ENCODE measurements at regions not wholly inside any gene's neighbourhood (a gene's known extent, or its start where the extent isn't known, plus 50 kb on each side); places are given as distances from the start of the nearest gene placed in this dataset.
"Not testable (repeated sequence)": the region's sequence is repeated elsewhere in the genome, so short reads cannot be mapped to it uniquely, and the experiment has no call there.

DNA sequence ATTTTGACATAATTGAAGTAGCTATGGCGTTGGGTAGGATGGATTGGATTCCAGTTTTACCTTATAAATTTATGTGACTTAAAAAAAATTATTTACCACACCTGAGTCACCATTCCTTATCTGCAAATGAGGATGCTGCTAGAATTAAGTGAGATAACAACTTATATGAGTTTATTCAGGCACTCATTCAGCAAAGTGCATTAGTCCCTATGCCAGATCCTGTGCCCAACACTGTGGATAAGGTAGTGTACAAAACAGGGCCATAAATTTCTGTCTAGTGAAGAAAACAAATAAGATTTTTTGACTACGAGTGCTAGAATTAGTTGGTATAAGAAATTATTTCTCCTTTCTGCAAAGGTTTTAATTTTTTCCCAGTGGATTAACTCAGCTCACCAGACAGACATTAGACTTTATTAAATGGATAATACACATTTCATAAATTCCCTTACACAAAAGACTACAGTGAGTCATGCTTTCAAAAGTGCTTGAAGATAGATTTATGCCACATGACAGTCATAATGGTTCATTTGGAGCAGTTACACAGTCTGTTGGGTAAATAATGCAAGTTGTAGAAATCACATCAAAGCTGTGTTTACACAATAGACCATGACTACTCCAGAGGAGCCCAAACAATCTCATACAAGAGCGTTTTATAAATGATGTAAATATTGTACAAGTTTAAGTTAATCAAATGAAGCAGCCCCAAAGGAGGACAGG is 129.9 kb upstream of the TGFBR2 start:
- Mint-ChIP-seq H3K36me3 (ENCODE audit: low read depth) (peaks cover 6% of the 10 kb centered on the region), H3K9me3 (ENCODE audit: low read depth) (peaks cover 8% of the 10 kb centered on the region), H3K4me3 (no peak overlapping the region), H3K27ac (no peak overlapping the region), H3K27me3 (no peaks in the 10 kb centered on the region), H3K4me1 (peaks cover 49% of the 10 kb centered on the region)
- intact Hi-C loops (cut with DNase I, micrococcal nuclease) = loop anchor here in 1 of 2 experiments (2.0 to 5.0 kb wide), 3 partner anchors 26 to 131 kb away; partner anchors contain the start of gene TGFBR2
- POLR2A ChIA-PET = interaction anchor here (0.6 kb wide), 1 partner anchor 1993 kb away, joined by 3 read pairs; no protein-coding TSS in a partner anchor
- peak; percentile 73 for ATAC-seq
- DNase-seq = no peak
- CTCF ChIA-PET = interaction anchor here (1.0 to 1.1 kb wide), 2 partner anchors 17 to 72 kb away, joined by 3 to 4 read pairs; no protein-coding TSS in a partner anchor

DNA sequence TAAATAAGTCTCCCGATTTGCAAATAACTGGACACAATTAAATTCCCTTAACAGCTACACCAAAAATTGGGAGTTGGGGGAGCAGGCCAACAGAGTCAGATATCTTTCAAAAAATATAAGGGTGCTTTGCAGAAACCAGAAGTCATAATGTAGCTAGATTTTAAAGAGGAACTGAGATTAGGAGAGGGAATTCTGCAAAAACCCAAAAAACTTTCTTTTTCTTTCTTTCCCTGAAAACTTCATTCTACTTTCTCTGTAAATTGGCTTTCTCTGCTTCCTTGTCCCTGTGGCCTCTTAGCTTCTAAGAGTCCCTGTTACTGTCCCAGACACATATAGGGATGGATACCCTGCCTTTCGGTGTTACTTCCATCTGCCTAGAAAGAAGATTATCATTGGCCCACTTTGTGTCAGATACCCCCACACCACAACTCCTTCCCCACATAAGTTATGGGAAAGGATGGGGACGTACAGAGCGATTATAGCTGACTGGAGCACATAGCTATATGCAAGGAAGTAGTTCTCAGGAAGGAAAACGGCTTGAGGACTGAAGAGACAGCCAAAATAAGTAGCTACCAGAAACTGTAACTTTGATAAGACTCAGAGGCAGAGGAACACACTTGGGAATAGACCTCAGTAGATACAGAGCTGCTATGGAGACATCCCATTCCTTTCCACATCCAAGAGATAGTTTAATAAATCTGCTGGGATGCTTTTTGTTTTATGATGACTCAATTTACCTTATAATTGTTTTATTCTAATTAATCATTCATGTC is 129.1 kb upstream of the TGFBR2 start:
- ChIA-PET CTCF (interaction anchor here (0.6 to 1.1 kb wide), 2 partner anchors 21 to 71 kb away, joined by 3 to 4 read pairs; no protein-coding TSS in a partner anchor), POLR2A (interaction anchor here (0.7 to 1.0 kb wide), 2 partner anchors 34 to 215 kb away, joined by 3 to 4 read pairs; no protein-coding TSS in a partner anchor)
- no peak overlapping the region for H3K4me3 Mint-ChIP-seq
- no peak for ATAC-seq
- DNase-seq = no peak
- intact Hi-C loops (cut with DNase I, micrococcal nuclease) = loop anchor here in 1 of 2 experiments (2.0 to 5.0 kb wide), 3 partner anchors 25 to 130 kb away; partner anchors contain the start of gene TGFBR2
- H3K27ac Mint-ChIP-seq = no peak overlapping the region
- H3K4me1 Mint-ChIP-seq = peaks cover 49% of the 10 kb centered on the region
- H3K36me3 Mint-ChIP-seq (ENCODE audit: low read depth) = peaks cover 6% of the 10 kb centered on the region
- H3K27me3 Mint-ChIP-seq = no peaks in the 10 kb centered on the region
- H3K9me3 Mint-ChIP-seq (ENCODE audit: low read depth) = peaks cover 8% of the 10 kb centered on the region

- H3K36me3 Mint-ChIP-seq (ENCODE audit: low read depth); ATAC-seq; POLR2A ChIA-PET; H3K27me3 Mint-ChIP-seq; H3K27ac Mint-ChIP-seq; DNase-seq; H3K9me3 Mint-ChIP-seq (ENCODE audit: low read depth); CTCF ChIA-PET; H3K4me3 Mint-ChIP-seq: not testable (repeated sequence)
- peaks cover 37% of the 10 kb centered on the region for H3K4me1 Mint-ChIP-seq
- intact Hi-C loops (cut with DNase I, micrococcal nuclease) = loop anchor here in 1 of 2 experiments (5.0 kb wide), 2 partner anchors 128 to 132 kb away; partner anchors contain the start of gene TGFBR2
Measured at GRCh38 chr3:30479737-30480136, 126.7 kb upstream of the TGFBR2 start.

GRCh38 chr3:30480156-30480555 is 126.2 kb upstream of the TGFBR2 start:
- H3K27me3 Mint-ChIP-seq; intact Hi-C loops (cut with DNase I, micrococcal nuclease); DNase-seq; H3K36me3 Mint-ChIP-seq (ENCODE audit: low read depth); ATAC-seq; H3K4me3 Mint-ChIP-seq; H3K9me3 Mint-ChIP-seq (ENCODE audit: low read depth); H3K27ac Mint-ChIP-seq; CTCF ChIA-PET; POLR2A ChIA-PET: not testable (repeated sequence)
- H3K4me1 Mint-ChIP-seq = peaks cover 33% of the 10 kb centered on the region

DNA sequence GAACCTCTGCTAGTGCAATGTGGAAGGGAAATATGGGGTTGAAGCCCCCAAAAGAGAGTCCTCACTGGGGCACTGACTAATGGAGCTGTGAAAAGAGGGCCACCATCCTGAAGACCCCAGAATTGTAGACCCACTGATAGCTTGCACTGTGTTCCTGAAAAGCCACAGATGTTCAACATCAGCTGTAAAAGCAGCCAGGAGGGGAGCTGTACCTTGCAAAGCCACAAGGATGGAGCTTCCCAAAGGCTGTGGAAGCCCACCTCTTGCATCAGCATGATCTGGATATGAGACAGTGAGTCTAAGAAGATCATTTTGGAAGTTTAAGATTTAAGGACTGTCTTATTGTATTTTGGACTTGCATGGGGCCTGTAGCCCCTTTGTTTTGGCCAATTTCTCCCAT is 125.8 kb upstream of the TGFBR2 start:
- intact Hi-C loops (cut with DNase I, micrococcal nuclease) = no loop called here
- H3K36me3 Mint-ChIP-seq (ENCODE audit: low read depth) = peaks cover 6% of the 10 kb centered on the region
- POLR2A ChIA-PET = no interaction called here

DNA sequence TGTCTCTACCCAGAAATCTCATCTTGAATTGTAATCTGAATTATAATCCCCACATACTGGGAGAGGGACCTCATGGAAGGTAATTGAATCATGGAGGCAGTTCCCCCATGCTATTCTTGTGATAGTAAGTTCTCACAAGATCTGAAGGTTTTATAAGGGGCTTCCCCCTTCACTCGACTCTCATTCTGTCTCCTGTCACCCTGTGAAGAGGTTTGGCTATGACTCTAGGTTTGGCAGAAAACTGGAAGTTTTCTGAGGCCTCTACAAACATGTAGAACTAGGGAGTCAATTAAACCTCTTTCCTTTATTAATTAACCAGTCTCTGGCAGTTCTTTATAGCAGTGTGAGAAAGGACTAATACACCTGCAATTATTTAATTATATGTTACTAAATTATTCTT is 125.2 kb upstream of the TGFBR2 start:
- Mint-ChIP-seq H3K4me3 (no peak overlapping the region), H3K27ac (no peak overlapping the region), H3K27me3 (no peaks in the 10 kb centered on the region), H3K9me3 (ENCODE audit: low read depth) (peaks cover 8% of the 10 kb centered on the region), H3K36me3 (ENCODE audit: low read depth) (peaks cover 6% of the 10 kb centered on the region), H3K4me1 (peaks cover 24% of the 10 kb centered on the region)
- ChIA-PET CTCF (no interaction called here), POLR2A (no interaction called here)
- DNase-seq (no peak), ATAC-seq (peak; percentile 67)
- intact Hi-C loops (cut with DNase I, micrococcal nuclease) = no loop called here

More for the DNA sequence above, 125.8 kb upstream of the TGFBR2 start:
- no peak overlapping the region for H3K4me3 Mint-ChIP-seq
- CTCF ChIA-PET = no interaction called here
- H3K4me1 Mint-ChIP-seq = peaks cover 29% of the 10 kb centered on the region
- H3K27me3 Mint-ChIP-seq = no peaks in the 10 kb centered on the region
- H3K9me3 Mint-ChIP-seq (ENCODE audit: low read depth) = peaks cover 8% of the 10 kb centered on the region
- no peak for ATAC-seq
- H3K27ac Mint-ChIP-seq = no peak overlapping the region
- DNase-seq = no peak

- H3K4me3 Mint-ChIP-seq; POLR2A ChIA-PET; intact Hi-C loops (cut with DNase I, micrococcal nuclease); ATAC-seq; H3K27me3 Mint-ChIP-seq; H3K4me1 Mint-ChIP-seq; H3K27ac Mint-ChIP-seq; DNase-seq: not testable (repeated sequence)
- Mint-ChIP-seq H3K36me3 (ENCODE audit: low read depth) (peaks cover 14% of the 10 kb centered on the region), H3K9me3 (ENCODE audit: low read depth) (peaks cover 19% of the 10 kb centered on the region)
- CTCF ChIA-PET = interaction anchor here (1.3 kb wide), 1 partner anchor 165 kb away, joined by 3 read pairs; no protein-coding TSS in a partner anchor
Measured at GRCh38 chr3:30484229-30484628, 122.2 kb upstream of the TGFBR2 start.

- intact Hi-C loops (cut with DNase I, micrococcal nuclease) = no loop called here
- ATAC-seq = no peak
- CTCF ChIA-PET = interaction anchor here (0.6 kb wide), 1 partner anchor 11 kb away, joined by 3 read pairs; no protein-coding TSS in a partner anchor
- H3K4me1 Mint-ChIP-seq = no peaks in the 10 kb centered on the region
- H3K36me3 Mint-ChIP-seq (ENCODE audit: low read depth) = peaks cover 10% of the 10 kb centered on the region
- H3K9me3 Mint-ChIP-seq (ENCODE audit: low read depth) = peaks cover 19% of the 10 kb centered on the region
- no peak overlapping the region for H3K4me3 Mint-ChIP-seq
- H3K27me3 Mint-ChIP-seq = no peaks in the 10 kb centered on the region
- DNase-seq = no peak
- no peak overlapping the region for H3K27ac Mint-ChIP-seq
- POLR2A ChIA-PET = no interaction called here
Measured at GRCh38 chr3:30486368-30486767, 120.0 kb upstream of the TGFBR2 start.

DNA sequence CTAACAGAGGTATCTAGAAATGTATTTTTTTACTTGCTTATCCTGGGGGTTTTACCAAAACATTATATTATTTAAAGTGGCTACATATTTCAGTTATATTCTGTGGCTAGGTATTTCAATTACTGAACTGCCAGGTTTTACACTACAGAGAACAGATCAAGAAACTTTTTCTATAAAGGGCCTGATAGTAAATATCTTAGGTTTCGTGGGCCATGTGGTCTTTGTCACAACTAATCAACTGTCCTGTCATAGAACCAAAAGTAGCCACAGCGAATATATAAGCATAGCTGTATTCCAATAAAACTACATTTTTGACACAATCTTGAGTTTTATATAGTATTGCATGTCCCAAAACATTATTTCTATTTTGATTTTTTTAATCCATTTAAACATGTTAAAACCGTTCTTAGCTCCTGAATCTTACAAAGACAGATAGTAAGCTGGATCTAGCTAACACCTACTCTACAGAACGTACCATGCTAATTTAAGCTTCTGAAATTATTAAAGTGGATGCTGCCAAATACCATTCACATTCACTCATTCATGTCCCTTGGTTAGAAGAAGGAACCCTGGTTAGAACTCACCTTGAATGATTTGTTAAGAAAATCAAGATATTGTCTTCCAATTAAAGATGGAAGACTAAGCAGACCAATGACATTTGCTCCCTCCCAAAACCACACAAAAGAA is 118.2 kb upstream of the TGFBR2 start:
- Mint-ChIP-seq H3K27ac (no peak overlapping the region), H3K4me1 (no peaks in the 10 kb centered on the region), H3K36me3 (ENCODE audit: low read depth) (peaks cover 10% of the 10 kb centered on the region), H3K27me3 (no peaks in the 10 kb centered on the region), H3K9me3 (ENCODE audit: low read depth) (peaks cover 19% of the 10 kb centered on the region), H3K4me3 (no peak overlapping the region)
- CTCF ChIA-PET = interaction anchor here (0.7 kb wide), 1 partner anchor 290 kb away, joined by 3 read pairs; no protein-coding TSS in a partner anchor
- DNase-seq = no peak
- intact Hi-C loops (cut with DNase I, micrococcal nuclease) = no loop called here
- ATAC-seq = no peak
- POLR2A ChIA-PET = no interaction called here

GRCh38 chr3:30492322-30493192 is 113.8 kb upstream of the TGFBR2 start:
- peaks cover 17% of the 10 kb centered on the region for H3K9me3 Mint-ChIP-seq (ENCODE audit: low read depth)
- peaks cover 22% of the 10 kb centered on the region for H3K4me1 Mint-ChIP-seq
- H3K36me3 Mint-ChIP-seq (ENCODE audit: low read depth) = peaks cover 10% of the 10 kb centered on the region
- H3K27ac Mint-ChIP-seq = no peak overlapping the region
- ChIA-PET CTCF (interaction anchor here (0.6 kb wide), 1 partner anchor 19 kb away, joined by 3 read pairs; no protein-coding TSS in a partner anchor), POLR2A (no interaction called here)
- H3K27me3 Mint-ChIP-seq = no peaks in the 10 kb centered on the region
- ATAC-seq (no peak), DNase-seq (no peak)
- intact Hi-C loops (cut with DNase I, micrococcal nuclease) = loop anchor here in 1 of 2 experiments (10.0 kb wide), 1 partner anchor 612 kb away; no protein-coding TSS in a partner anchor
- no peak overlapping the region for H3K4me3 Mint-ChIP-seq

All from activated CD4-positive, alpha-beta T cell treated with anti-CD3 and anti-CD28 coated beads for 36 hours (primary cell).